ENCODE measurements at regions not wholly inside any gene's neighbourhood (a gene's known extent, or its start where the extent isn't known, plus 50 kb on each side); places are given as distances from the start of the nearest gene placed in this dataset.
"Not testable (repeated sequence)": the region's sequence is repeated elsewhere in the genome, so short reads cannot be mapped to it uniquely, and the experiment has no call there.

DNA sequence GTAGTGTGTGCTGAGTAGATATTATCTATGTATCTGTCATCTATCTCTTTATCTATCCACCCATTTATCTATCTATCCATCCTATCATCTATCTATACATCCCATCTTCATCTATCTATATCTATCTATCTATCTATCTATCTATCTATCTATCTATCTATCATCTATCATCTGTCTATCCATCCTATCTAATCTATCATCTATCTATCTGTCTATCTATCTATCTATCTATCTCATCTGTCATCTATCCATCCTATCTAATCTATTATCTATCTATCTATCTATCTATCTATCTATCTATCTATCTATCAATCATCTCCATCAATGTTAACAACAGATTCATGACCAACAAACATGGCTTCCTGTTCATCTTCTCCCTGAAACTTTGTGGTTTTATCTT is 90.5 kb upstream of the SLC24A3 start:
- DNase-seq, result no peak

DNA sequence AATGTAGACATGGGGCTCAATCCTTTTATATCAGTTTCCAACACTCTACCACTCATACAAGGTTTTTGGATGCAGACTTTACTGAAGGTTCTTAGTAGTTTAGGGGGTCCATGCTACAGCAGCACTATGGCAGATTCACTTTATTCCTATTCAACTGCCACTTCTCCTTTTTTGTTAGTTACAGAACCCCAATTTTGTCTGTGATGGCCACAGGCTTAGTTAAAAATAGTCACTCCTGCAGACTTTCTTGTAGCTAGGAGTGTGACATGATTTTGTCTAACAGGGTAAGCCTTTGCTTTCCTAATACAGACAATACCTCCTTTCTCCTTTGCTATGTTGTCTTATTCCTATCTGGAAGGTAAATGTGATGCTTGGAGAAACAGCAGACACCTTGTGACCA is 90.0 kb upstream of the SLC24A3 start:
- DNase-seq, result no peak

DNA sequence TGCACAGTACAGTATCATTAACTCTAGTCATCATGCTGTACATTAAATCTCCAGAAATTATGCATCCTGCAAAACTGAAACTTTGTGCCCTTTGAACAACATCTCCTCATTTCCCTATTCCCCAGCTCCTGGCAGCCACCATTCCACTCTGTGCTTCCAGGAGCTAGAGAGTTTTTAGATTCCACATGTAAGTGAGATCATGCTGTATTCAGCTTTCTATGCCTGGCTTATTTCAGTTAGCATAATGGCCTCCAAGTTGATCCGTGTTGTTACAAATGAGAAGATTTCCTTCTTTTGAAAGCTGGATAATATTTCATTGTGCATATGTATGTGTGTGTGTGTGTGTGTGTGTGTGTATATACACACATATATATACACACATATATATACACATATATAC is 86.9 kb upstream of the SLC24A3 start:
- DNase-seq, result no peak

DNA sequence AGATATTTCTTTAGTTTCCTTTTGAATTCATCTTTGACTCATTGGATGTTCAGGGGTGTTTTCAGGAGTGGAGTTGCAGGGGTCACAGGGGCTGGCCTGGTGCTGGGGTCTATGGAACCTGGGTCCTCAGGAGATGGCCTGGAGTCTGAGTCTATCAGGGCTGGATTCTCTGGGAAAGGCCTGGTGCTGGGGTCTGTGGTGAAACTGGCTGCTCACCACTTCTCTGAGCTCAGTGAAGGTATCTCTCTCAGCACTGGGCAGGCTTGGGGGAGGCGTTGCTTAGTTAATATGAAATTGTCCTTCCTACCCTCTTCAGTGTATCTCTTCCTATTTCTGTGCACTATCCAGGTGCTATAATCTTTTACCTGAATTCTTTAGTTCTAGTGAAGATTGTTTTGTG is 83.1 kb upstream of the SLC24A3 start:
- DNase-seq, result no peak

DNA sequence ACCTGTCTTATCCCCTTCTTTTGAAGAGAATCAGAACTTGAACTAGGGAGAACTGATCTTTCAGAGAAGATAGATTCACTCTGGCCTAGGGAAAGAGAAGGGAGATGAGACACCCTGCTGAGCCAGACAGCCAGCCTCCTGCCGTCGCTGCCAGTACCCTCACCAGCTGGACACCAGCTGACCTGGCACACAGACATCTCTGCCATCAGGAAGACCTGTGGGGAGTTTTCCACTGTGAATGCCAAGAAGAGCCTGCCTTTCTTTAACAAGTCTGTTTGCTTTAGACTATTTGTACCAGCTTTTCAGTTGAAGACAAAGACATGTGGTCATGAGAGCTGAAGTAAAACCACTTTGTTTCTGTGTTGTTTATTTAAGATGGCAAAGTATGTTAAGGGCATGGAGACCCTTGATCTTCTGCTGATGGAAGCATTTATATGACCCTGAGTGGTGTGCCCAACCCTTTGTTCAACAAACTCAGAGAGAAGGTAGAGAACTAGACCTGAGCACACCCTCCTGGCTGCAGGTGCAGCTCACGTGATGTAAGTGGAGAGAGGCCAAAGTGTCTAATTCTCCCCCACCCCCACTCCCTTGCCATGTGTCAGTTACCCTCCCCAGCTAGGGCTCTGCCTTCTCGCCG is 82.3 kb upstream of the SLC24A3 start:
- no peak for DNase-seq

DNA sequence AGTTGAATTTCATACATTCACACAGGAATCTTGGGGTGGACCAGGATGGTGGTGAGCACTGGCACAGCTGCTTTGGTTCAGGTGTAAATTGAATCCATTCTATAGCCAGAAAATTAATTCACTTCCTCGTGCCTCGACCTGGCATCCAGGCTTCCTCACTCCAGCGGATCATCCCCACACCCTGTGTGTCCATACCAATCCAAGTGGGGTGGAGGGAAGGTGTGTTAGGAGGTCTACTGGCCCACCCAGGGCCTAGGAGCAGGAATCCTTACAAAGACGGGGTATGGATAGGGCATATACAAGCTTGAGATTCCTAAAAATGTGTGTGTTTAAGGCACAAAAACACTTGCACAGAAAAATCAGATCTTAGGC is 81.8 kb upstream of the SLC24A3 start:
- DNase-seq, result no peak

DNA sequence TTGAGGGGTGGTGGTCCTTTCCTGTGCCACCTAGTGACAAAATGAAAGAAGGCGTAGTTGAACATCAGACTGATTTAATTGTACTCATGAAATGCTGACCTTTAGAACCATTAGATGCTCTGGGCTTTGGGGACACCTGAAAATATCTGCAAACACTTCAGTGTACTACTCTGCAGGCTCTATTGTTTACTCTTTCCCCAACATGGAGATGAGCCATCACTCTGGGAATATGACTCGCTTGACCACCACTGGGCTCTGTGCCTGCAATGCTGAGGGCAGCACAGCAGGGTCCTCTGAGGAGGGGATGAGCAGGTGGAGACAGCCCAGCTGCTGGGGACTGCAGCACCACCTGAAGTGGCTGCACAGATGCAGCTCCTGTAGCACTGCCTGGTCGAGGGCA is 74.8 kb upstream of the SLC24A3 start:
- DNase-seq, result no peak

DNA sequence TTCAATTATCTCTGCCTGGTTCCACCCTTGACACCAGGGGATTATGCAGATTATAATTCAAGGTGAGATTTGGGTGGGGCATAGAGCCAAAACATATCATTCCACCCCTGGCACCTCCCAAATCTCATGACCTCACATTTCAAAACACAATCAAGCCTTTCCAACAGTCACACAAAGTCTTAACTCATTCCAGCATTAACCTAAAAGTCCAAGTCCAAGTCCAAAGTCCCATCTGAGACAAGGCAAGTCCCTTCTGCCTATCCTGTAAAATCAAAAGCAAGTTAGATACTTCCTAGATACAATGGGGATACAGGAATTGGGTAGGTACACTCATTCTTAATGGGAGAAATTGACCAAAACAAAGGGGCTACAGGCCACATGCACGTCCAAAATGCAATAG is 73.7 kb upstream of the SLC24A3 start:
- no peak for DNase-seq

DNA sequence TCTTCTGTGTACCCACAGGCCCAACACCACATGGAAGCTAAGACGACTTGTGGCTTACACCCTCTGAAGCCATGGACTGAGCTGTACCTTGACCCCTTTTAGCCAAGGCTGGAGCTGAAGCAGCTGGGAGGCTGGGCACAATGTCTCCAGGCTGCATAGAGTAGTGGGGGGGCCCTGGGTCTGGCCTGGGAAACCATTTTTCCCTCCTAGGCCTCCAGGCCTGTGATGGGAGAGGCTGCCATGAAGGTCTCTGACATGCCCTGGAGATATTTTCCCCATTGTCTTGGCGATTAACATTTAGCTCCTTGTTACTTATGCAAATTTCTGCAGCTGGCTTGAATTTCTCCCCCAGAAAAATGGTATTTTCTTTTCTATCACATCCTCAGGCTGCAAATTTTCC is 72.9 kb upstream of the SLC24A3 start:
- DNase-seq, result not testable (repeated sequence)

DNA sequence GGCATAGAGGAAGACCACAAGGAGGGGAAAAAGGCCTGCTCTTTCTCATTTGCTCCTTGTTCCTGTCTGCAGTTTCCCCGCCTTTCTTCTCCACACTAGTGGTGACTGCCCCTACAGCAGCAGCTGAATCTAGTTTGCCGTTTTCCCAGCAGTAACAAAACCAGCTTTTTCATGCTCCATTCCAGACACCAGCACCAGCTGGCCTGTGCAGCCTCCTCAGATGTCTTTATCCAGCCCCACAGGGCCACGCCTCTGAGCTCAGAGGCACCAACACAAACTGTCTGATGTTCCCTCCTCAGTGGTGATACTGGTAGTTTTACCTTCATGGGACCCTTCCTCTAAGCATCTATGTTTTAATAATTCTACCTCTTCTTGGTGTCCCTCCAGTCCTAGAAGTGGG is 70.4 kb upstream of the SLC24A3 start:
- DNase-seq, result no peak

DNA sequence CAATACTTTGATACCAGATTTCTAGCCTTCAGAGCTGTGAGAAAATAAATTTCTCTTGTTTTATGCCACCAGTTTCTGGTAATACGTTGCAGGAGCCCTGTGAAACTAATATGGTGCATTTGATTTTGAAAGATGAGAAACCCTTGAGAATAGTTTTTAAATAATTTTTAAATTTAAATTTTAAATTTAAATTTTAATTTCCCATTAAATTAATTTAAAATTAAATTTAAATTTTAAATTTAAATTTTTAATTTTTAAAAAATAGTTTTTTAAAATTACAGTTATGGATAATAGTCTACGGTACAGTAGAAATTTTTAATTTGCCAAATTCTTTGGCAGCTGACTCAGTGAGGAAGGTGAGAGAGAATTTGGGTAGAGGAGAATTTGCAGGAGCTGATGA is 68.6 kb upstream of the SLC24A3 start:
- DNase-seq, result no peak

DNA sequence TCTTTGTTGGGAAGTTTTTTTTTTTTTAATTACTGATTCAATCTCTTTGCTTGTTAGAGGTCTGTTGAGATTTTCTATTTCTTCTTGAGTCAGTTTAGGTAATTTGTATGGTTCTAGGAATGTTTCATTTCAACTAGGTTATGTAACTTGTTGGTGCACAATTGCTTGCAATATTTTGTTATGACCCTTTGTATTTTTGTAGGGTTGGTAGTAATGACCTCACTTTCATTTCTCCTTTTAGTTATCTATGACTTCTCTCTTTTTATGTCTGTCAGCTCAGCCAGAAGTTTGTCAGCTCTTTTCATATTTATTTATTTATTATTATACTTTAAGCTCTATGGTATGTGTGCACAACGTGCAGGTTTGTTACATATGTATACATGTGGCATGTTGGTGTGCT is 51.1 kb upstream of the SLC24A3 start:
- no peak for DNase-seq

All from activated CD4-positive, alpha-beta T cell treated with anti-CD3 and anti-CD28 coated beads, Interleukin-2, Interleukin-6, amounts not matched to agents 100 ng/mL and 50 ng/mL, durations not matched to agents 16 hours and 8 hours (primary cell).